Stomach (tissue), 4 donors: ENCODE measurements at regions not wholly inside any gene's neighbourhood (a gene's known extent, or its start where the extent isn't known, plus 50 kb on each side); places are given as distances from the start of the nearest gene placed in this dataset.
"Not testable (repeated sequence)": the region's sequence is repeated elsewhere in the genome, so short reads cannot be mapped to it uniquely, and the experiment has no call there.

Source experiments
- CTCF ChIP-seq, 7 experiments: fragments of 450-650 bp in 4 of 7; fragments of 200-600 bp in 3 of 7; sonication (generic) in 3 of 7; IDR thresholded peaks; one replicate each; pipeline ENCODE4 v1.5.1; 2016 to 2019; ENCODE audit warnings: antibody characterized with exemption in 7 of 7, control low read depth in 2 of 7, mild to moderate bottlenecking in 1 of 7
- POLR2A ChIP-seq, 4 donors: fragments of 450-650 bp; IDR thresholded peaks; one replicate each; pipeline ENCODE4 v1.6.1; 2016; ENCODE audit warnings: antibody characterized with exemption in 4 of 4, control low read depth in 2 of 4, mild to moderate bottlenecking in 1 of 4, moderate library complexity in 1 of 4
- POLR2AphosphoS5 ChIP-seq, 3 donors: sonication (generic); formaldehyde crosslinking; IDR thresholded peaks; one replicate each; pipeline ENCODE4 v1.6.1; 2016; ENCODE audit warnings: antibody characterized with exemption in 3 of 3

- not testable (repeated sequence) for TF ChIP-seq CTCF, POLR2A, POLR2AphosphoS5 (IDR thresholded peaks at IDR 0.05)
Measured at GRCh38 chr13:52212886-52213285, 53.5 kb upstream of the NEK3 start.
